A673 (cell line): ENCODE measurements at regions not wholly inside any gene's neighbourhood (a gene's known extent, or its start where the extent isn't known, plus 50 kb on each side); places are given as distances from the start of the nearest gene placed in this dataset.

Experiments used
- EZH2 ChIP-seq: fragments of 200-600 bp; sonication (generic); IDR thresholded peaks from 2 replicates; pipeline ENCODE4 v1.6.1; 2017; ENCODE audit warnings: borderline replicate concordance, low read depth, mild to moderate bottlenecking, mixed read lengths, antibody characterized with exemption, low read length; ENCODE audit not compliant: poor library complexity, severe bottlenecking
- TF ChIP-seq, protein P1 (sequence below): fragments of 300-800, 200-600 bp; sonication (generic); conservative IDR thresholded peaks from 2 replicates; pipeline ENCODE4 v1.5.1; 2017; ENCODE audit warnings: low read depth, mild to moderate bottlenecking, antibody characterized with exemption, low read length, moderate library complexity, mixed read lengths

DNA sequence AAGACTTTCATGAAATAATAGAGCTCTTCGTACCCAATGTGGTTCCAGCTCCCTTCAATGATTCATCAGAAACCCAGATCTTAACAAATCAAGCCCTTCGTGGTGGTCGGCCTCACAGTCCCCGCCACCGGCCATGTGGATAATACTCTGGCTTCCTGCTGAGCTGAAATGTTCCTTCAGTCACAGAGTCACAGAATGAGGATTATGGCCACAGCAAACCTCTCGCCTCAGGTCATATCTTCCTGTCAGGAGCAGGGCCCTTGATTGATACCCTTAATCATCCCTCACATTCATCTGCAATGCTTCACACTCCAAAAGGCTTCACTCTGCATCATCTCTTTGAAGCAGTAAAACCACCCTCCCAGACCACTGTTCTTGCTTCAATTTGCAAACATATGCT lies 452.6 kb downstream of the OCA2 start:
- TF ChIP-seq, protein P1, sequence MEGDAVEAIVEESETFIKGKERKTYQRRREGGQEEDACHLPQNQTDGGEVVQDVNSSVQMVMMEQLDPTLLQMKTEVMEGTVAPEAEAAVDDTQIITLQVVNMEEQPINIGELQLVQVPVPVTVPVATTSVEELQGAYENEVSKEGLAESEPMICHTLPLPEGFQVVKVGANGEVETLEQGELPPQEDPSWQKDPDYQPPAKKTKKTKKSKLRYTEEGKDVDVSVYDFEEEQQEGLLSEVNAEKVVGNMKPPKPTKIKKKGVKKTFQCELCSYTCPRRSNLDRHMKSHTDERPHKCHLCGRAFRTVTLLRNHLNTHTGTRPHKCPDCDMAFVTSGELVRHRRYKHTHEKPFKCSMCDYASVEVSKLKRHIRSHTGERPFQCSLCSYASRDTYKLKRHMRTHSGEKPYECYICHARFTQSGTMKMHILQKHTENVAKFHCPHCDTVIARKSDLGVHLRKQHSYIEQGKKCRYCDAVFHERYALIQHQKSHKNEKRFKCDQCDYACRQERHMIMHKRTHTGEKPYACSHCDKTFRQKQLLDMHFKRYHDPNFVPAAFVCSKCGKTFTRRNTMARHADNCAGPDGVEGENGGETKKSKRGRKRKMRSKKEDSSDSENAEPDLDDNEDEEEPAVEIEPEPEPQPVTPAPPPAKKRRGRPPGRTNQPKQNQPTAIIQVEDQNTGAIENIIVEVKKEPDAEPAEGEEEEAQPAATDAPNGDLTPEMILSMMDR: no peak
- no peak for TF ChIP-seq EZH2
